T-helper 2 cell treated with Interferon-gamma antibody and Interleukin-4, amounts not matched to agents 5 μg/mL and 100 μg/mL, for 36 hours (primary cell): ENCODE measurements at regions not wholly inside any gene's neighbourhood (a gene's known extent, or its start where the extent isn't known, plus 50 kb on each side); places are given as distances from the start of the nearest gene placed in this dataset.

Source experiments
- DNase-seq: peaks from one replicate; pipeline ENCODE4 v3.0.0; 2021; ENCODE audit warnings: low spot score
- H3K27ac Mint-ChIP-seq: one replicate; pipeline ENCODE4 v1.8.0; 2021; ENCODE audit warnings: mild to moderate bottlenecking, mixed read lengths
- H3K27me3 Mint-ChIP-seq: one replicate; pipeline ENCODE4 v1.8.0; 2021; ENCODE audit warnings: low read depth, mixed read lengths
- H3K36me3 Mint-ChIP-seq: one replicate; pipeline ENCODE4 v1.8.0; 2021; ENCODE audit warnings: low read depth, mixed read lengths
- H3K4me1 Mint-ChIP-seq: one replicate; pipeline ENCODE4 v1.8.0; 2021; ENCODE audit warnings: low read depth, mixed read lengths
- H3K4me3 Mint-ChIP-seq: one replicate; pipeline ENCODE4 v1.8.0; 2022; ENCODE audit warnings: mild to moderate bottlenecking, moderate library complexity, mixed read lengths
- H3K9me3 Mint-ChIP-seq: one replicate; pipeline ENCODE4 v1.8.0; 2021; ENCODE audit warnings: mixed read lengths

- DNase-seq = no peak
Observed at GRCh38 chr13:90740099-90740498, 607.4 kb upstream of the MIR17HG start.

GRCh38 chr13:90742381-90742780 is 605.1 kb upstream of the MIR17HG start:
- H3K27ac Mint-ChIP-seq = no peak overlapping the region
- no peak overlapping the region for H3K4me3 Mint-ChIP-seq
- H3K9me3 Mint-ChIP-seq = peaks cover 15% of the 10 kb centered on the region

More at GRCh38 chr13:90740099-90740498, 607.4 kb upstream of the MIR17HG start:
- H3K27me3 Mint-ChIP-seq = no peaks in the 10 kb centered on the region
- no peaks in the 10 kb centered on the region for H3K36me3 Mint-ChIP-seq
- H3K4me3 Mint-ChIP-seq = no peak overlapping the region
- H3K4me1 Mint-ChIP-seq = no peaks in the 10 kb centered on the region
- H3K9me3 Mint-ChIP-seq = peaks cover 23% of the 10 kb centered on the region
- no peak overlapping the region for H3K27ac Mint-ChIP-seq

GRCh38 chr13:90746230-90746629 is 601.3 kb upstream of the MIR17HG start:
- H3K36me3 Mint-ChIP-seq = no peaks in the 10 kb centered on the region
- no peaks in the 10 kb centered on the region for H3K27me3 Mint-ChIP-seq
- H3K27ac Mint-ChIP-seq = no peak overlapping the region
- H3K4me1 Mint-ChIP-seq = no peaks in the 10 kb centered on the region
- H3K4me3 Mint-ChIP-seq = no peak overlapping the region
- H3K9me3 Mint-ChIP-seq = peaks cover 37% of the 10 kb centered on the region
- no peak for DNase-seq

More at GRCh38 chr13:90742381-90742780, 605.1 kb upstream of the MIR17HG start:
- Mint-ChIP-seq H3K36me3 (no peaks in the 10 kb centered on the region), H3K4me1 (no peaks in the 10 kb centered on the region), H3K27me3 (no peaks in the 10 kb centered on the region)
- DNase-seq = no peak

- no peaks in the 10 kb centered on the region for H3K4me1 Mint-ChIP-seq
- H3K9me3 Mint-ChIP-seq = peaks cover 39% of the 10 kb centered on the region
- DNase-seq = no peak
- no peaks in the 10 kb centered on the region for H3K27me3 Mint-ChIP-seq
- H3K27ac Mint-ChIP-seq = no peak overlapping the region
- no peaks in the 10 kb centered on the region for H3K36me3 Mint-ChIP-seq
- H3K4me3 Mint-ChIP-seq = no peak overlapping the region
Observed at GRCh38 chr13:90750021-90750420, 597.5 kb upstream of the MIR17HG start.

GRCh38 chr13:90751026-90751425 is 596.5 kb upstream of the MIR17HG start:
- H3K27me3 Mint-ChIP-seq = no peaks in the 10 kb centered on the region
- H3K4me3 Mint-ChIP-seq = no peak overlapping the region
- H3K36me3 Mint-ChIP-seq = no peaks in the 10 kb centered on the region

GRCh38 chr13:90752070-90752469 is 595.4 kb upstream of the MIR17HG start:
- H3K27me3 Mint-ChIP-seq = no peaks in the 10 kb centered on the region
- no peak overlapping the region for H3K4me3 Mint-ChIP-seq
- no peak for DNase-seq
- H3K36me3 Mint-ChIP-seq = no peaks in the 10 kb centered on the region
- H3K27ac Mint-ChIP-seq = no peak overlapping the region
- peaks cover 37% of the 10 kb centered on the region for H3K9me3 Mint-ChIP-seq
- H3K4me1 Mint-ChIP-seq = no peaks in the 10 kb centered on the region

More at GRCh38 chr13:90751026-90751425, 596.5 kb upstream of the MIR17HG start:
- Mint-ChIP-seq H3K9me3 (peaks cover 40% of the 10 kb centered on the region), H3K4me1 (no peaks in the 10 kb centered on the region), H3K27ac (no peak overlapping the region)
- DNase-seq = no peak

GRCh38 chr13:90757127-90757680 is 590.3 kb upstream of the MIR17HG start:
- no peak for DNase-seq
- Mint-ChIP-seq H3K36me3 (no peaks in the 10 kb centered on the region), H3K4me1 (no peaks in the 10 kb centered on the region), H3K27me3 (no peaks in the 10 kb centered on the region), H3K27ac (no peak overlapping the region), H3K9me3 (peaks cover 30% of the 10 kb centered on the region), H3K4me3 (no peak overlapping the region)

GRCh38 chr13:90760639-90761038 is 586.8 kb upstream of the MIR17HG start:
- Mint-ChIP-seq H3K4me1 (no peaks in the 10 kb centered on the region), H3K4me3 (no peak overlapping the region), H3K9me3 (peaks cover 25% of the 10 kb centered on the region), H3K27me3 (no peaks in the 10 kb centered on the region), H3K27ac (no peak overlapping the region), H3K36me3 (no peaks in the 10 kb centered on the region)
- no peak for DNase-seq

- Mint-ChIP-seq H3K27ac (no peak overlapping the region), H3K36me3 (no peaks in the 10 kb centered on the region), H3K27me3 (no peaks in the 10 kb centered on the region), H3K9me3 (peaks cover 30% of the 10 kb centered on the region), H3K4me3 (no peak overlapping the region), H3K4me1 (no peaks in the 10 kb centered on the region)
- no peak for DNase-seq
Observed at GRCh38 chr13:90763476-90764150, 583.9 kb upstream of the MIR17HG start.

- no peak overlapping the region for H3K27ac Mint-ChIP-seq
Observed at GRCh38 chr13:90766386-90766902, 581.0 kb upstream of the MIR17HG start.

GRCh38 chr13:90768116-90768515 is 579.4 kb upstream of the MIR17HG start:
- DNase-seq = no peak
- H3K36me3 Mint-ChIP-seq = no peaks in the 10 kb centered on the region
- peaks cover 18% of the 10 kb centered on the region for H3K9me3 Mint-ChIP-seq
- no peaks in the 10 kb centered on the region for H3K27me3 Mint-ChIP-seq
- H3K27ac Mint-ChIP-seq = no peak overlapping the region
- no peak overlapping the region for H3K4me3 Mint-ChIP-seq
- H3K4me1 Mint-ChIP-seq = no peaks in the 10 kb centered on the region

More at GRCh38 chr13:90766386-90766902, 581.0 kb upstream of the MIR17HG start:
- H3K27me3 Mint-ChIP-seq = no peaks in the 10 kb centered on the region
- no peaks in the 10 kb centered on the region for H3K36me3 Mint-ChIP-seq
- no peak for DNase-seq
- H3K9me3 Mint-ChIP-seq = peaks cover 22% of the 10 kb centered on the region
- no peak overlapping the region for H3K4me3 Mint-ChIP-seq
- H3K4me1 Mint-ChIP-seq = no peaks in the 10 kb centered on the region

- H3K9me3 Mint-ChIP-seq = peaks cover 16% of the 10 kb centered on the region
- H3K27ac Mint-ChIP-seq = no peak overlapping the region
- H3K4me1 Mint-ChIP-seq = no peaks in the 10 kb centered on the region
- no peaks in the 10 kb centered on the region for H3K27me3 Mint-ChIP-seq
- H3K36me3 Mint-ChIP-seq = no peaks in the 10 kb centered on the region
- no peak overlapping the region for H3K4me3 Mint-ChIP-seq
- DNase-seq = no peak
Observed at GRCh38 chr13:90769387-90769786, 578.1 kb upstream of the MIR17HG start.

GRCh38 chr13:90770334-90770733 is 577.2 kb upstream of the MIR17HG start:
- Mint-ChIP-seq H3K36me3 (no peaks in the 10 kb centered on the region), H3K27me3 (no peaks in the 10 kb centered on the region), H3K4me1 (no peaks in the 10 kb centered on the region), H3K4me3 (no peak overlapping the region), H3K27ac (no peak overlapping the region), H3K9me3 (peaks cover 19% of the 10 kb centered on the region)
- DNase-seq = no peak

GRCh38 chr13:90773681-90774080 is 573.8 kb upstream of the MIR17HG start:
- H3K36me3 Mint-ChIP-seq = no peaks in the 10 kb centered on the region
- H3K4me3 Mint-ChIP-seq = no peak overlapping the region
- H3K9me3 Mint-ChIP-seq = peaks cover 9% of the 10 kb centered on the region
- H3K27ac Mint-ChIP-seq = no peak overlapping the region
- DNase-seq = no peak
- H3K4me1 Mint-ChIP-seq = no peaks in the 10 kb centered on the region
- H3K27me3 Mint-ChIP-seq = no peaks in the 10 kb centered on the region
